Posterior cingulate gyrus (tissue), 11 donors: ENCODE measurements at regions not wholly inside any gene's neighbourhood (a gene's known extent, or its start where the extent isn't known, plus 50 kb on each side); places are given as distances from the start of the nearest gene placed in this dataset.
A peak's percentile ranks its signal among the peaks of the same experiment; 100 is the strongest.

Experiments
- DNase-seq, 10 donors: peaks; one replicate each; pipeline versions ENCODE4 v3.0.0 to v3.0.0-alpha.2; 2020 to 2021; ENCODE audit warnings: mixed read lengths in 3 of 10
- intact Hi-C: fragments of 100-400 bp; cut with DNase I; formaldehyde crosslinking; loops from one replicate; pipeline ENCODE4 v1.15.1; 2023

DNA sequence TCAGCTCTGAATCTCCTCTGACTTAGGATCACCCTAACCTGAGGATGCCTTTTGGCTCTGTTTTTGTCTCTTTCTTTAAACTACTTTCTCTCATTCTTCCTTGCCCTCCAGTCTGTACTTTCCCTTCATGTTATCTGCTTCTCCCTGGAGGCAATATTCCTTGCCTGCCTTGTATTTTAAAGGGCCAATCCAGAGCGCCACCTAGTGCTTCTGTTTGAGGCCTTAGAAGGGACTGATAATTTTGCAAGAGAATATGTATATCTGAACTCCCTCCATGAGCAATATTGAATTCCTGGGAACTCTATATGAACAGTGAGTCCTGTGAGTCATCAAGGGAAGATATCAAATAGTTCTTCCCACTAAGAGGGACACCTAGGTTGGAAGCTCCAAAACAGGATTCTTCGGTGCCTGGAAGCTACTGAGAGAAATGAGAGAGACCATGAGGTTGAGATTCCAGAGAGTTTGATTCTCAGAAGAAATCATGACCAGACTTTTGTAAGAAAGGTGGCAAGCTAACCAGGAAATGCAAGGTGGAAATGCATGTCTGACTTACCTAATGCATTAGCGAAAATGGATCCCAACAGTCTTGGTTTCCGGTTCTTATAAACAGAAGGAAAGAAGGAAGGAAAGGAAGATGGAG, 203.8 kb upstream of the CD96 start:
- intact Hi-C loops = no loop called here
- DNase-seq = peak in 6 of 10 donors; percentile 12 to 75 (median 32)

DNA sequence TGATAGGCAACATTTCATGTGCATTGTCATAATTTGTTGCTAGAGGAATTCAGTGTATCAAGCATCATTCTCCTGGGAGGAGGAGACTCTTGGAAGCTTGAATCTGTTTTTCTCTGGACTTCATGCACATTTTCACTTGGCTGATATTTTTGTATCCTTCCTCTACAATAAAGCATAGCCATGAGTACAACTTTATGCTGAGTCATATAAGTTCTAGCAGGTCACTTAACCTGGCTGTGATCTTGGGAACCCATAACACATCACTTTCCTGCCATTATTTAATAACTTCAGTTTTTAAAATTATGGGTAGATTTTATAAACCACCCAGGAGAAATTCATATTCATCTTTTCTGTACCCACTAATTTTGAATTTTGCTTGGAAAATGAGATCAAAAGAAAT, 203.0 kb upstream of the CD96 start:
- intact Hi-C loops = no loop called here

DNA sequence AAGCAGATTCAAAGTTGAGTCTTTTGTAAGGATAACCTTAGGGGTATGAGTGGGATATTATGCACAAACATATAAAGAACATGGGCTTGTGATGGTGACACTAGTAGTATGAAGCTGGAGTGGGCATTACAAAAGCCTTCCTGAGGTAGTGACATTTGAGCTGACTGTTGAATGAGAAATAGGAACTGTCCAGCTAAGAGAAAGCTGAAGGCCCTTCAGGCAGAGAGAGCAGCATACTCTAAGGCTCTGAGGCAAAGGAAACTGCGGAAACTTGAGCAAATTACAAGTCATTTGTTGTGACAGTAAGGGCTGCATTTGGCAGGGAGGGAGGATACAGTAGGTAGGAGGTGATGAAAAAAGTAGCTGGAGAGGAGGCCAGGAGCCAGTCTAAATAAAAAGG, 190.7 kb upstream of the CD96 start:
- intact Hi-C loops = no loop called here
- peak in 1 of 10 donors; percentile 4 for DNase-seq

More for the DNA sequence above, 203.0 kb upstream of the CD96 start:
- DNase-seq = no peak

DNA sequence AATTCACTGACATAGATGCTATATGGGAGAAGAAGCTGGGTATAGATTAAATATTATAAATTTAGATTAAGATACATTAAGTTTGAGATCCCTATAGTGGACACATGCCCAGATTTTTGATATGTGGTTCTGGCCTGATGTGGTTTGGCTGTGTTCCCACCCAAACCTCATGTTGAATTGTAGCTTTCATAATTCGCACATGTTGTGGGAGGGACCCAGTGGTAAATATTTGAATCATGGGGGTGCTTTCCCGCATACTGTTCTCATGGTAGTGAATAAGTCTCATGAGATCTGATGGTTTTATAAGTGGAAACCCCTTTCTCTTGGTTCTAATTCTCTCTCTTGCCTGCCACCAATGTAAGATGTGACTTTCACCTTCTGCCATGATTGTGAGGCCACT, 189.4 kb upstream of the CD96 start:
- DNase-seq = no peak
- intact Hi-C loops = no loop called here

DNA sequence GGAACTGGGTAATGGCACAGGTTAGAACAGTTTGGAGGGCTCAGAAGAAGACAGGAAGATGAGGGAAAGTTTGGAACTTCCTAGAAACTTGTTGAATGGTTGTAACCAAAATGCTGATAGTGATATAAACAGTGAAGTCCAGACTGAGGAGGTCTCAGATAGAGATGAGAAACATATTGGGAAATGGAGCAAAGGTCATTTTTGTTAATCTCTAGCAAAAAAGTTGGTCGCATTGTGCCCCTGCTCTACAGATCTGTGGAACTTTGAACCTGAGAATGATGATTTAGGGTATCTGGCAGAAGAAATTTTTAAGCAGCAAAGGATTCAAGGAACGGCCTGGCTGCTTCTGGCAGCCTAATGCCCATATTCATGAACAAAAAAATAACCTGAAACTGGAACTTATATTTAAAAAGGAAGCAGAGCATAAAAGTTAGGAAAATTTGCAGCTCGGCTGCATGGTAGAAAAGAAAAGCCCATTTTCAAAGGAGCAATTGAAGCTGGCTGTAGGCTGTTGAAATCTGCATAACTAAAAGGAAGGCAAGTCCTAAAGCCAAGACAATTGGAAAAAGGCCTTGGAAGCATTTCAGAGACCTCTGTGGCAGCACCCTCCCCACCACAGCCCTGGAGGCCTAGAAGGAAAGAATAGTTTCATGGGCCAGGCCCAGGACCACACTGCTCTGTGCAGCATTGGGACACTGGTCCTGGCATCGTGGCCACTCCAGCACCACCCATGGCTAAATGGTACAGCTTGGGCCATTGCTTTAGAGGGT, 182.6 kb upstream of the CD96 start:
- intact Hi-C loops = no loop called here
- DNase-seq = peak in 1 of 10 donors; percentile 23

DNA sequence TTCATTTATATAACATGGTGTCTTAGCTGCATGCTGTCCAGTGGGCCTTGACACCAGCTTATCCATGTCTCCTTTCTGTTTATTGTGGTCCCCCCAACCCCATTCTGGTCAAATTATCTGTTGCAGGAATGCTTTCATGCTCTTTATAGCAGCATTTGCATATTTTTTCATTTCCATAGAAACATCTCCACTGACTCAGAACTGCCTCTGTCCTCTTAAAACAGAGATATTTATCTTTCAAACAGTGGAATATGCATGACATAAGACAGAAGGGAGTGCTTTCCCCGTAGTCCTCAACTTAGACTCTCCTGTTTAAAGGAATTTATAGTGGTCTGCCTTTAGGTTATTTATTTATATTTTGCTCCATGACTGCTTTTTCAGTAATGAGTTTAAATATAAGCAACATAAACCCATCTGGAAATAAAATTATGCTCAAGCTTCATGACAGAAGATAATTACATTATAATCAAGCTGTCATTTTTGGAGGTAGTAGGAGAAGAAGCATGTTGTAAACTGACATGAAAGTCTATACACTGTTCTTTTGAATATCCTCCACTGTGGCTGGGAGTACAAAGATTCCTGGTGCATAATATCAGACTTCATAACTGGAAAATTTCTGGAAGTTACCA, 179.5 kb upstream of the CD96 start:
- intact Hi-C loops = no loop called here
- no peak for DNase-seq

DNA sequence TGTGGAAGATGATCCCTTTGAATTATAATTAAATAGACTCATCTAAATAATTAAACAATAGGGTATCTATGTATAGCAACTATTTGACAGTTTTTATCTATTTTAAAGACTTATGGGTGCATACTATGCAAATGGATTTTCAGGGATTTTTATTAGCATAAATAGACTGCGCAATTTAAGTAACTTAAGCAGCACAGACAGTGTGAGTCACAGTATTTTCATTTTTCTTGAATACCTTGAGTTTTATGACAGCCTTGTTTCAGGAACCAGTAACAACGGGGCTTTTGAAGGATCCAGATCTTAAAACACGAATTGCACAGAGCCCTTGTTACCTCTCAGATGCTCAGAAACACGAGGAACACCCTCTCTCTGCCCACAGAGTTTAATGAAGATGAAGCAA, 175.5 kb upstream of the CD96 start:
- no peak for DNase-seq

DNA sequence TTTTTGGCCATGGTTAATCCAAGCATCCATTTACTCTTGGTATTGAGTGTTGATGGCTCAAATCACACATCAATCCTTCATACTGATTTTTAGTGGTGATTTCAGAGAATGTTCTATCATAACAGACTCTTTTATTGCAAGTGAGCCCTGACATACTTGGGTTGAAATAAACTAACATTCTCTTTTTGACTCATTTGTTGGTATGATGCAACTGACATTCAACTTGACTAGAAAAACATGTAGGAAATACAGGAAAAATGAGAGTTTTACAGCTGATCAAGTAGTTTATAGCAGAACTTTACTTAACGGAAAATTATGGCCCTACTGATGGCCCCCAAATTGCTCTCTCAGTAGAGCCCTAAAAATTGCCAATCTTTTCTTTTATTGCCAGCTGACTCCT, 173.9 kb upstream of the CD96 start:
- intact Hi-C loops = no loop called here
- DNase-seq = no peak

More for the DNA sequence above, 175.5 kb upstream of the CD96 start:
- intact Hi-C loops = no loop called here

DNA sequence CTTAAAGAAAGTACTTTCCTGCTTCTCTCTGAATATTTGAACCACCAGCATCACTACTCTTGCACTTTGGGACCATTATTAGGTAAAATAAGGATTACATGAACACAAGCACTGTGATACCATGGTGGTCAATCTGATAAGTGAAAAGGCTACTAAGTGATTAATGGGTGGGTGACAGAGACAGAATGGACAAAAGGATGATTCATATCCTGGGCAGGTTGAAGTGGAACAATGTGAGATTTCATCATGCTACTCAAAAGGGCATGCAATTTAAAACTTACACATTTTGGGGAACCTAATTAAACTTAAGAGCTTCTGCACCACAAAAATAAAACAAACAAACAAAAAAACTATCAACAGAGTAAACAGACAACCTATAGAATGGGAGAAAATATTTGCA, 172.0 kb upstream of the CD96 start:
- no peak for DNase-seq
- intact Hi-C loops = no loop called here

DNA sequence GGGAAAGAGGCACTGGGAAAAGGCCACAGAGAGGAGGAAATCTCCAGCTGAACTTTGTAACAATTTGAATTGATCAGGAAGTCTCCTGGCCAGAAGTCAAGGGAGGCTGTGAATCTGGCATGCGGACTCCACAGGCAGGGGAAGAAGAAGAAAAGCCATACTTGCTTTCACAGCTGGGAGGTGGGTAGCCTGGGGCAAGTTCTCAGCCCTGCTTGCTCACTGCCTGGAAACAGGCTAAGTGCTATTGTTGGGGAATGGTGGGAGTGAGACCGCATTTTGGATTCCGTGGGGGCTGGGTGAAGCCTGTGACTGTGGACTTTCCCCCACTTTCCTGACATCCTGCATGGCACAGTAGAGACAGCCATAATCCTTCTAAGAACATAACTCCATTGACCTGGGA, 168.8 kb upstream of the CD96 start:
- intact Hi-C loops = no loop called here
- DNase-seq = no peak

DNA sequence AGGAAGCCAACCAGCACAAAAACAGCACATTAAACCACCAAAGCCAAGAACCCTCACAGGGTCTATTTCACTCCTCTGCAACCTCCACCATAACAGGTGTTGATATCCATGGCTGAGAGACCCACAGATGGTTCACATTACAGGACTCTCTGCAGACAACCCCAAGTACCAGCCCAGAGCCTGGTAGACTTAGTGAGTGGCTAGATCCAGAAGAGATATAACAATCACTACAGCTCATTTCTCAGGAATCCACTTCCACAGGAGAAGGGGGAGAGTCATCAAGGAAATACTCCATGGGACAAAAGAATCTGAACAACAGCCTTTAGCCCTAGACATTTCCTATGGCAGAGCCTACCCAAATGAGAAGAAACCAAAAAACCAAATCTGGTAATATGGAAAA, 168.1 kb upstream of the CD96 start:
- DNase-seq = no peak
- intact Hi-C loops = no loop called here

DNA sequence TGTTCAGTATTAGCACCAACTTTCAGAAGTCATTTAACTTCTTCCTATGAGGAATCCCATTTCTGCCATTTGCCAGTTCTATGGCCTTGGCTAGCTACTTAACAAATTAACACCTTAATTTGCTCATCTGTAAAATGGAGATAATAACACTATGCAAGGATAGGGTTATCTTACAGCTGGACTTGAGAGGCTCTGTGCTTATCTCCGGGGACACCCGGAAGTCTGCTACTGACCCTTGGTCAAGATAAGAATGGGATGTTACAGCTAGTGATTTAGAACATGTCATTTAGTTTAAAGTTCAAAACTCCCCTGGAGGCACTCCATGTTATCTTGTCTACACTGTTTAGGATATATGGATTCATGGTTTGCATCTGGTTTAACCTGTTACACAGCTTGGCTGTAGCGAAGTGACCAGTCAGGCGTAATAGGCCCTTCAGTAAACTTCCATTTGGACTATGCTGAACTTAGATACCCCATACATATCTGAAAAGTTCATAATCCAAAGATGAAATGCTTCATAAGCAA, 156.0 kb upstream of the CD96 start:
- DNase-seq = no peak
- intact Hi-C loops = no loop called here

DNA sequence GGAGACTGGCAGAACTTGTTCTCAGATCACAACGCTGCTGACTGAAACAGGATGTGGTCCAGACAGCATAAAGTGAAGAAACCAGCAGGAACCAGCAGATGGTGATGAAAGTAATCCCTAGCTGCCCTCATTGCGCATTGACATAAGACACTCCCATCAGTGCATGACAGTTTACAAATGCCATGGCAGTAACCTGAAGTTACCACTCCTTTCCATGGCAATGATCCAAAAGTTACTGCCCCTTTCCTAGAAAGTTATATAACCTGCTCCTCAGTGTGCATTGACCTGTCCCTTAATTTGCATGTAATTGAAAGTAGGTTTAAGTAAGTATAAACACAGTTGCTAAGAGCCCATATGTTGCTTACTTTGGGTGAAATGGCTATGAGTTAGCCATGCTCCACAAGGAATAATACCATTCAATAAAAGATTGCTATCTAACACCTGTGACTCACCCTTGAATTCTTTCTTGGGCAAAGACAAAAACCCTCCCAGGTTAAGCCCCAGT, 149.1 kb upstream of the CD96 start:
- intact Hi-C loops = no loop called here
- no peak for DNase-seq

DNA sequence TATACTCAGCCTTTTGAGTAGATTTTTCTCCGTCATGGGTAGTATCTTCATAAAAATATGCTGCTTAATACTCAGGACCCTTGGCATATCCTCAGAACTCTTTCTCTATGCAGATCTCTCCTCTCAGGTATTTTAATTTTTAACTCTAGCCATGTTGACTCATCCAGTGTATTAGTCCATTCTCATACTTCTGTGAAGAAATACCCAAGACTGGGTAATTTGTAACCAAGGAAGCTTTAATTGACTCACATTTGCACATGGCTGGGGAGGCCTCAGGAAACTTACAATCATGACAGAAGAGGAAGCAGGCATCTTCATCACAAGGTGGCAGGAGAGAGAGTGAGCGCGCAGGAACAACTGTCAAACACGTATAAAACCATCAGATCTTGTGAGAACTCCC, 129.3 kb upstream of the CD96 start:
- intact Hi-C loops = no loop called here
- no peak for DNase-seq

DNA sequence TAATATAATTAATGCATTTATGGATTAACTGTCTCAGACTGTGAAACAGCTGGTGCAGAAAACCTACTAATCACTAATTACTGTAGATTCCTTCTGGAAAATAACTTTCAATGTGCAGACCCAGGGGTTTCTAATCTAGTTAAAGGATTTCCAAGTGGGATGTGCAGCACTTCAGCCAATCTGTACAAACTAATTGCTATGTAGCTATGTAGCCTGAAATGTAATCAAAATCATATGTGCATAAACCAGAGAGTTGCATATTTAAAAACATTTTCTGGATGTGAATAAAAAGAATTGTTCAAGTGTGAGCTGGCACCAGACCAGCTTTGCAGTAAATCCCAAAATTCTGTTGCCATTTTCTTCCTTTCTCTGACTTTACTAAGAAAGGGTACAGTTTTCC, 127.5 kb upstream of the CD96 start:
- no peak for DNase-seq
- intact Hi-C loops = no loop called here

DNA sequence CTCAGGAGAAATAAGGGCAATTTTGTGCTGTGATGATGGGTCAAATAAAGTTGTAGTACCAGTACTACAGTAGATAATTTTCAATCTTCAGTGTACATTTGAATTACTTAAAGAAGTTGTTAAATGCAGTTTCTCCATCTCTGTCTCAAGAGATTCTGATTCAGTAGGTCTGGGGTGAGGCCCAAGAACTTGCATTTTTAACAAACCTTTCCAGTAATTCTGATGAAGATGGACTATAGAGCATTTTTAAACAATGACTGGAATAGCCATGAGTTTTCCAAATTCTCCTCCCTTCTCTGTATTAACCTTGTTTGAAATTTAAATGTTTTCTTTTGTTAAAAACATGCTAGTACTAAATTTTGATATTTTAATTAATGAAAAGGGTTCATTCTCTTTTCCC, 127.0 kb upstream of the CD96 start:
- intact Hi-C loops = no loop called here
- DNase-seq = no peak

DNA sequence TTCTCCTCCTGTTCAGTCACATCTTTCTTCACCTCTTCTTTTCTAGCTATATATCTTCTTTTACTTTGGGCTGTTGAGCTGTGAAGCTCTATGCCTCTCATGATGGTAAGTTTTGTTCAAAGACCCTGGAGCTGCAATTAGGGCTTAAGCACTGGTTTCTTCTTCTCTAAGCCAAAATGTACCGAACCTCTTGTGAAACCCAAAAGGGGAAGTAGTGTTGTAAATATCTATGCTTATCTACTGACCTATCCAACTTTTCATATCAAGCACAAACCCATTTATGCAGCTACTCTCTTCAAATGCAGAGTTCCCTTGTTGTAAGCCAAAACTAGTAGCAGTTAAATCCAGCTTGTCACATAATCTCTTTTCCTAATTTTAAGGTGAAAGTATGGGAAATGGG, 123.6 kb upstream of the CD96 start:
- intact Hi-C loops = no loop called here
- DNase-seq = no peak

DNA sequence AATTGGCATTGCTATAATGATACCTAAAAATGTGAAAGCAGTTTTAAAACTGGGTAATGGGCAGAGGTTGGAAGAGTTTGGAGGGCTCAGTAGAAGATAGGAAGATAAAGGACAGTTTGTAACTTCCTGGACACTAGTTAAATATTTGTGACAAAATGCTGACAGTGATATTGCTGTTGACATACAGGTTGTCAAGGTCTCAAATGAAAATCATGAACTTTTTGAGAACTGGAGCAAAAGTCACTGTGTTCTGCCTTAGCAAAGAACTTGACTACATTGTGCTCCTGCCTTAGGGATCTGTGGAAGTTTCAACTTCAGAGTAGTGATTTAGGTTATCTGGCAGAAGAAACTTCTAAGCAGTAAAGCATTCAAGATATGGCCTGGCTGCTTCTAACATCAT, 113.7 kb upstream of the CD96 start:
- intact Hi-C loops = no loop called here

DNA sequence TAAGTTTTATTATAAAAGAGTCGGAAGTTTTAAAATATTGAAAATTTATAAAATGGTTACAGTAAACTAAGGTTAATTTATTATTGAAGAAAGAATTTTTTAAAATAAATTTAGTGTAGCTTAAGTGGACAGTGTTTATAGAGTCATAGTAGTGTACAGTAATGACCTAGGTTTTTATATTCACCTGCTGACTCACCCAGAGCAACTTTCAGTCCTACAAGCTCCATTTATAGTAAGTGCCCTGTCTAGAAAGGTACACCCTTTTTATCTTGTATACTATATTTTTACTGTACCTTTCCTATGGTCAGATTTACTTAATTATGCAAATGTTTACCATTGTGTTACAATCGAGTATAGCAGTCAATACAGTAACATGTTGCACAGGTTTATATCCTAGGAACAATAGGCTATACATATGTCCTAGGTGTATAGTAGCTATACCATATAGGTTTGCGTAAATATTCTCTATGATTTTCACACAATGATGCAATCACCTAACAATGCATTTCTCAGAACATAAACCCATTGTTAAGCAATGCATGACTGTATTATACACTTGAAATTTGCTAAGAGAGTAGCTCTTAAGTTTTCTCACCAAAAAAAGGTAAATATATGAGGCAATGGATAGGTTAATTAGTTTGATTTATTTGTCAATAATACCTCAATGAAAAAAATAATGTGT, 106.9 kb upstream of the CD96 start:
- no peak for DNase-seq
- intact Hi-C loops = no loop called here

More for the DNA sequence above, 113.7 kb upstream of the CD96 start:
- DNase-seq = no peak

DNA sequence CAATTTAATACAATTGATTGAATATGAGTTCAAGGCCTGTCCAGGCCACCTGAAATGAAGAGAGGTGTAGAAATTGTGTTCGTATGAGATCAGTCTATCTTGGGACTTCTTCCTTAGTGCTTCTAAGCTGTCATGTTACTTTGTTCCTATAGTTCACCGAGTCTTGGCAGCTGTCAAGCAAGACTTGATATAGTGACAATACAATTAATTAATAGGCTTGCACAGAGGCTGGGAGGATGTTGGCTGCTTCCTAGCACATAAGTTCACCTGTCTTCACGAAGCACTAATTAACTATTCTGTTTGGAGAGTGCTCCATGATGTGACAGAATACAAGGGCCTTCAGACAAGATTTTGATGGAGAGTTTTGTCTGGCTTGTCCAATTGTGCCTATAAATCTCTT, 103.7 kb upstream of the CD96 start:
- DNase-seq = no peak
- intact Hi-C loops = no loop called here

DNA sequence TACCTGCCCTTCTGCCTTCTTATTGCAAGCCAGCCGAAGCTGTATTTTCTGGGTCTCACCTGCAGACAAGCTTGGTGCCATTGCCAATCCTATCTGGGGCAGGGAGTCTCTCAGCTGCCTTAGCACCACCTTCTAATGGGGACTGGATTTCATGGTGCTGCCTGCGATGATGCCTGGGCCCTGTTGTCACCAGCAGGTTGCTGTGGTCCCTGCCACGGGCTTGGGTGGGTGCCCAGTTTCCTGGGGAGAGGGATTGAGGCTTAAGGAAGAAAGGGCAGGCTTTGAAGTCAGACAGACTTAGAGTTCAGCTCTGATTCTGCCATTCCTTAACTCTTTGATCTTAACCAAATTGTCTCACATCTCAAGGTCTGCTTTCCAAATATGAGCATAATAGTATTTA, 87.4 kb upstream of the CD96 start:
- DNase-seq = no peak
- intact Hi-C loops = no loop called here
